Glutamatergic neuron (in vitro differentiated cells): ENCODE measurements at regions not wholly inside any gene's neighbourhood (a gene's known extent, or its start where the extent isn't known, plus 50 kb on each side); places are given as distances from the start of the nearest gene placed in this dataset.

Experiments
- DNase-seq: peaks from one replicate; pipeline ENCODE4 v3.0.0; 2022
- H3K27ac Mint-ChIP-seq: one replicate; pipeline ENCODE4 v1.8.0; 2020; ENCODE audit warnings: mild to moderate bottlenecking, mixed read lengths, inconsistent platforms; ENCODE audit not compliant: unreplicated experiment
- H3K27me3 Mint-ChIP-seq: one replicate; pipeline ENCODE4 v1.8.0; 2020; ENCODE audit warnings: mild to moderate bottlenecking, moderate library complexity, mixed read lengths, inconsistent platforms; ENCODE audit not compliant: unreplicated experiment
- H3K36me3 Mint-ChIP-seq: one replicate; pipeline ENCODE4 v1.8.0; 2020; ENCODE audit warnings: mild to moderate bottlenecking, mixed read lengths, inconsistent platforms; ENCODE audit not compliant: unreplicated experiment
- H3K4me1 Mint-ChIP-seq: one replicate; pipeline ENCODE4 v1.8.0; 2020; ENCODE audit warnings: mild to moderate bottlenecking, low read depth, mixed read lengths, inconsistent platforms; ENCODE audit not compliant: unreplicated experiment
- H3K4me3 Mint-ChIP-seq: one replicate; pipeline ENCODE4 v1.8.0; 2020; ENCODE audit warnings: mild to moderate bottlenecking, mixed read lengths, inconsistent platforms; ENCODE audit not compliant: unreplicated experiment
- H3K9me3 Mint-ChIP-seq: one replicate; pipeline ENCODE4 v1.8.0; 2020; ENCODE audit warnings: mild to moderate bottlenecking, moderate library complexity, mixed read lengths, inconsistent platforms; ENCODE audit not compliant: unreplicated experiment
- TF ChIP-seq, protein P1 (sequence below): fragments of 200-600 bp; sonication (generic); IDR thresholded peaks from one replicate; pipeline ENCODE4 v1.5.0; 2021; ENCODE audit not compliant: partially characterized antibody, unreplicated experiment

DNA sequence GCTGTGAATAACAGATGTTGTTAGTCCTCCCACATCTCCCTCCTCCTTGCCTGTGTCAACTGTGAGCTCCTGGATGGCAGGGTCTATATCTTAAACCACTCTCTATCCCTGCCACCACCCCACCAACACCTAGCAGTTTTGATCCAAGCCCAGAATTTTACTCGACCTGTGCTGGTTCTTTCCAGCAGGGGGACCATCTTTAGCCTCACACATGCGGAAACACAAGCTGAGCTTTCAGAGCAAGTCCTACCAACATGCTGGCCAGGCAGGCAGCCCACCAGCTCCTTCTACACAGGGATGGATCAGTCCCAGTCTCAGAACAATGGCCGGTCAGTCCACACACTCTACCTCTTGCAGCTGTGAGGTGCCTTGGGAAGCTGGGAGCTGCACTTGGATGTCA, 231.5 kb downstream of the NXPE2 start:
- H3K4me3 Mint-ChIP-seq: no peak overlapping the region
- TF ChIP-seq, protein P1, sequence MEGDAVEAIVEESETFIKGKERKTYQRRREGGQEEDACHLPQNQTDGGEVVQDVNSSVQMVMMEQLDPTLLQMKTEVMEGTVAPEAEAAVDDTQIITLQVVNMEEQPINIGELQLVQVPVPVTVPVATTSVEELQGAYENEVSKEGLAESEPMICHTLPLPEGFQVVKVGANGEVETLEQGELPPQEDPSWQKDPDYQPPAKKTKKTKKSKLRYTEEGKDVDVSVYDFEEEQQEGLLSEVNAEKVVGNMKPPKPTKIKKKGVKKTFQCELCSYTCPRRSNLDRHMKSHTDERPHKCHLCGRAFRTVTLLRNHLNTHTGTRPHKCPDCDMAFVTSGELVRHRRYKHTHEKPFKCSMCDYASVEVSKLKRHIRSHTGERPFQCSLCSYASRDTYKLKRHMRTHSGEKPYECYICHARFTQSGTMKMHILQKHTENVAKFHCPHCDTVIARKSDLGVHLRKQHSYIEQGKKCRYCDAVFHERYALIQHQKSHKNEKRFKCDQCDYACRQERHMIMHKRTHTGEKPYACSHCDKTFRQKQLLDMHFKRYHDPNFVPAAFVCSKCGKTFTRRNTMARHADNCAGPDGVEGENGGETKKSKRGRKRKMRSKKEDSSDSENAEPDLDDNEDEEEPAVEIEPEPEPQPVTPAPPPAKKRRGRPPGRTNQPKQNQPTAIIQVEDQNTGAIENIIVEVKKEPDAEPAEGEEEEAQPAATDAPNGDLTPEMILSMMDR: peak; percentile 22
- peaks cover 2% of the 10 kb centered on the region for H3K27me3 Mint-ChIP-seq
- DNase-seq: no peak
- peaks cover 4% of the 10 kb centered on the region for H3K9me3 Mint-ChIP-seq
- no peaks in the 10 kb centered on the region for H3K36me3 Mint-ChIP-seq
- H3K27ac Mint-ChIP-seq: no peak overlapping the region
- H3K4me1 Mint-ChIP-seq: peaks cover 4% of the 10 kb centered on the region

DNA sequence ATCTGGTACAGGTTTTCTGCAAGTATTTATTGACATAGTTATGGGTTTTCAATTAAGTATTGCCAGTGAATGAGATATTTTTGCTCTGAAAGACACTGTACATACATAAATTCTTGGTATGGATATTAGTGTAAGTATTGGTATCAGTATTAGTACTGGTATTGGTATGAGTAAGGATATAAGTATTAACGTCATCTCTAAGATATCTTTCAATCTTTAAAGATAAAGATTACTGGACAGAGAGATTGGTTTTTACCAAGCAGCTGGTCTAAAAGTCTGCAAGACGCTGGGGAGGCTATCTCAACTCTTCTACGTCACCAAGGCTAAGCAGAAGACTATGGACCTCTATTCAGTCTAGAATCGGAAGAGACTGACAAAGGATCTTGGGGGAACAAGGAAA, 234.5 kb downstream of the NXPE2 start:
- DNase-seq: no peak
- TF ChIP-seq, protein P1: no peak
- Mint-ChIP-seq H3K9me3 (peaks cover 2% of the 10 kb centered on the region), H3K36me3 (no peaks in the 10 kb centered on the region), H3K27ac (no peak overlapping the region), H3K4me1 (peaks cover 4% of the 10 kb centered on the region), H3K27me3 (no peaks in the 10 kb centered on the region), H3K4me3 (no peak overlapping the region)

DNA sequence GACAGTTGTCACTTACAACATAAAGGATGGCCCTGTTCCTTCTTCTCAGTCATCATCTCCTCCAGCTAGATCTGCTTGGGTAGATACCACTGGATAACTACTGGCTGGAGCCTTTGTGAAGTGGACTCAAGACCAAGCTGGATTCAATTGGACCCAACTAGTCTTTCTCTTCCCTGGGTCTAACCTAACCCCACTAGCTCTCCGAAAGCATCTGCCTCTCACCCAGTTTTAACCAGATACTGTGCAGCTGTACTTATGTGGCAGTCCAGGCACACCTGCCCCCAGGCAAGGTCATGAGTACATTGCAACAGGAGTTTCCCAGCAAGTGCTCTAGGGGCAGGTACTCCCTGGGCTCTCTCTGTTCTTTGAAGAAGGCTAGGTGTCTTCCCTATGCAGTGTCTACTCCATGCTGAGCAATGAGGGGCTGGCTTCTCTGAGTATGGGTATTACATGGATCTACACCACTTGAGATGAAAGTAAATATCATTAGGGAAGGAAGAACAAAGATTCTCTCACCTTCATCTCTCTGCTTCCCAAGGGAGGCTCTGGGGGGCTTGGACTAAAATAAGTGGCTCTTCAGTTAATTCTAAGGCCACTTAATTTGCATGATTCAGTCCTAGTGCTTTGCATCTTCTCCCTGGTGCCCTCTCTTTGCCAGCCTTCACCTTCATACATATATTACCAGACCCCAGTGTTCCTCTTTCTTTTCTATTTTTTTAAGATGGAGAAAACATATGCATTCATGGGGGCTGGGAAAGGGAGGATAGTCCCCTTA, 236.1 kb downstream of the NXPE2 start:
- no peak overlapping the region for H3K27ac Mint-ChIP-seq
- H3K4me1 Mint-ChIP-seq: peaks cover 4% of the 10 kb centered on the region
- H3K27me3 Mint-ChIP-seq: no peaks in the 10 kb centered on the region

DNA sequence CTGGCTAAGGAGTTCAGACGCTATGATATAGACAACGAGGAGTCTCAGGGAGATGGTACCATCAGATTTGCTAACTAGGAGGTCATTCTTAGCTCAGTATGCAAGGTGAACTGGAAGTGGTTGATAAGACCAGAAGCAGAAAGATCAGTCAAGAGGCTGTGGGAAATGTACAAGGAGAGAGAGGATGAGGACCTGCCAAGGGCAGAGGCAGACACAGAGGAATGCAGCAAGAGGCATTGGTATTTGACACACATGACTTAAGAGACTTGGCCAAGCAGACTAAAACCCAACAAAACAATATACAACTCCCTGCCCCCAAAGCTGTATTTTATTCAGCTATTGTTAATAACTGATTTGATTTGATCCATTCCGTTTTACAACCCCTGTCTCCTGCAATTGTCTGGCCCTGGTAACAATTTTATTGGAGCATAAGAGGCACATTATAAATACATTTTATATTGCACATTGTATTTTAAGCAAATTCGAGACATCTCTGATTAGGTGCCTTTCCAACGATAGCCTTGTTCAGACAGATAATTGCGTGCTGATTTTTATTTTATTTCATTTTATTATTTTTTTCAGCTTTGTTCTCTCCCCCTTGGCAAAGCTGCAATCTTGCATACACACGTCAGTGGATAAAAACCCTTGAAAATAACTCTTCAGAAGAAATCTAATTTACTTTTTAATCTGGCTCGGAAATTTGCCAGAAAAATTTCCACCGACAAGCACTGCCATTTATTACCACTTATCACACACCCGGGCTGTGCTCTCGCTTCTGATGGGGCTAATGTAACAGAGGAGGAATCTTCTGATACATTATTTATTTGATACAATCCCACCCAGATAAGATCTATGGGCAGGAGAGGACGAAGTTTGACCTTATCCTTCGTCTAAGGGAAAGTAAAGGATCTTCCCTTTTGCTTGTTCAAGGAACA, 237.8 kb downstream of the NXPE2 start:
- no peaks in the 10 kb centered on the region for H3K27me3 Mint-ChIP-seq
- DNase-seq: no peak
- TF ChIP-seq, protein P1: no peak
- H3K27ac Mint-ChIP-seq: no peak overlapping the region
- H3K36me3 Mint-ChIP-seq: no peaks in the 10 kb centered on the region
- H3K4me3 Mint-ChIP-seq: no peak overlapping the region
- no peaks in the 10 kb centered on the region for H3K9me3 Mint-ChIP-seq
- no peaks in the 10 kb centered on the region for H3K4me1 Mint-ChIP-seq

More for the DNA sequence above, 236.1 kb downstream of the NXPE2 start:
- H3K9me3 Mint-ChIP-seq: peaks cover 2% of the 10 kb centered on the region
- TF ChIP-seq, protein P1: no peak
- DNase-seq: no peak
- no peak overlapping the region for H3K4me3 Mint-ChIP-seq
- H3K36me3 Mint-ChIP-seq: no peaks in the 10 kb centered on the region

DNA sequence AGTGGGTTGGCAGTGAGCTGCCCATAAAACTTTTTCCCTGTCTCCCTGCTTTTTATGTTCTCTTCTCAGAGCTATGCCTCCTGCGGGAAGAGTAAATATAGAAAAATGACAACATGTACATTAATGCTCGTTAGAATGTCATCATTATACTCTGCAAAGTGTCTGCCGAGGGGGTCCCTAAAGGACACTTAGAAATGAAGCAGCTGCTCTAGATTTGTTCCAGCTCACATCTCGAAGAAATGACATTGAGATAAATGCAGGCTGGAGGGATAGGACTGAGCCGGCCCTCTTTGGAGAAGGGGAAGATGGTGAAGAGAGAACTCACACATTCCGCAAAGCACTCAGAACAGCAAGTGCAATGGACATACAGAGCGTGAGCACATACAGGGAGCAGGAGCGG, 240.0 kb downstream of the NXPE2 start:
- Mint-ChIP-seq H3K27ac (no peak overlapping the region), H3K4me3 (no peak overlapping the region), H3K36me3 (no peaks in the 10 kb centered on the region), H3K9me3 (no peaks in the 10 kb centered on the region), H3K4me1 (no peaks in the 10 kb centered on the region), H3K27me3 (no peaks in the 10 kb centered on the region)
- TF ChIP-seq, protein P1: no peak
- no peak for DNase-seq
